Right hindlimb (tissue), 1 donor: ENCODE measurements at regions not wholly inside any gene's neighbourhood (a gene's known extent, or its start where the extent isn't known, plus 50 kb on each side); places are given as distances from the start of the nearest gene placed in this dataset.
"Not testable (repeated sequence)": the region's sequence is repeated elsewhere in the genome, so short reads cannot be mapped to it uniquely, and the experiment has no call there.

Source experiments
- DNase-seq: peaks from one replicate; pipeline ENCODE4 v3.0.0-alpha.2; 2018

GRCh38 chrY:15871570-15871969, 1347.2 kb downstream of the NLGN4Y start:
- no peak for DNase-seq

GRCh38 chrY:15875881-15876280, 1351.6 kb downstream of the NLGN4Y start:
- DNase-seq, result not testable (repeated sequence)

GRCh38 chrY:15903524-15903923, 1379.2 kb downstream of the NLGN4Y start:
- not testable (repeated sequence) for DNase-seq

- no peak for DNase-seq
Observed at GRCh38 chrY:15905557-15905956, 1381.2 kb downstream of the NLGN4Y start.

- peak; percentile 7 for DNase-seq
Observed at GRCh38 chrY:15926499-15926898, 1402.2 kb downstream of the NLGN4Y start.

GRCh38 chrY:15938791-15939190, 1414.5 kb downstream of the NLGN4Y start:
- DNase-seq, result no peak

GRCh38 chrY:15951041-15951440, 1426.7 kb downstream of the NLGN4Y start:
- no peak for DNase-seq

- no peak for DNase-seq
Observed at GRCh38 chrY:15968800-15969199, 1444.5 kb downstream of the NLGN4Y start.

- no peak for DNase-seq
Observed at GRCh38 chrY:15973200-15973599, 1448.9 kb downstream of the NLGN4Y start.

- no peak for DNase-seq
Observed at GRCh38 chrY:15976771-15977170, 1452.4 kb downstream of the NLGN4Y start.

- no peak for DNase-seq
Observed at GRCh38 chrY:15978503-15978902, 1454.2 kb downstream of the NLGN4Y start.

GRCh38 chrY:15984651-15985398, 1460.5 kb downstream of the NLGN4Y start:
- DNase-seq, result no peak

GRCh38 chrY:15996014-15996413, 1471.7 kb downstream of the NLGN4Y start:
- DNase-seq, result no peak

GRCh38 chrY:16000751-16001150, 1476.4 kb downstream of the NLGN4Y start:
- DNase-seq, result no peak

- DNase-seq, result no peak
Observed at GRCh38 chrY:16001896-16002295, 1477.6 kb downstream of the NLGN4Y start.

GRCh38 chrY:16051908-16052643, 1527.7 kb downstream of the NLGN4Y start:
- no peak for DNase-seq

GRCh38 chrY:16060141-16060540, 1535.8 kb downstream of the NLGN4Y start:
- DNase-seq, result no peak

GRCh38 chrY:16060686-16061085, 1536.4 kb downstream of the NLGN4Y start:
- DNase-seq, result no peak

GRCh38 chrY:16071957-16072356, 1547.6 kb downstream of the NLGN4Y start:
- DNase-seq, result no peak

GRCh38 chrY:16075701-16076100, 1551.4 kb downstream of the NLGN4Y start:
- DNase-seq, result no peak

- DNase-seq, result no peak
Observed at GRCh38 chrY:16097325-16097724, 1573.0 kb downstream of the NLGN4Y start.

GRCh38 chrY:16101815-16102214, 1577.5 kb downstream of the NLGN4Y start:
- no peak for DNase-seq

GRCh38 chrY:16106613-16107012, 1582.3 kb downstream of the NLGN4Y start:
- DNase-seq, result no peak

GRCh38 chrY:16108839-16109238, 1584.5 kb downstream of the NLGN4Y start:
- DNase-seq, result no peak
